ENCODE measurements at regions not wholly inside any gene's neighbourhood (a gene's known extent, or its start where the extent isn't known, plus 50 kb on each side); places are given as distances from the start of the nearest gene placed in this dataset.

GRCh38 chr3:137958636-137959035 is 51.3 kb upstream of the CLDN18 start:
- TF ChIP-seq POLR2AphosphoS5 (IDR thresholded peaks at IDR 0.05; ENCODE audit: low read depth) (no peak), CTCF (conservative IDR thresholded peaks at IDR 0.05; ENCODE audit: low read depth in 2 of 2) (no peak), EZH2phosphoT487 (IDR thresholded peaks at IDR 0.05; ENCODE audit: unreplicated experiment) (no peak), CREB1 (CRISPR knock-in tag; IDR thresholded peaks at IDR 0.05; ENCODE audit: low read depth) (no peak), EZH2 (IDR thresholded peaks at IDR 0.05; ENCODE audit: low read depth, unreplicated experiment) (no peak), REST (IDR thresholded peaks at IDR 0.05; ENCODE audit: unreplicated experiment) (no peak)
